PFSK-1 (cell line): ENCODE measurements at regions not wholly inside any gene's neighbourhood (a gene's known extent, or its start where the extent isn't known, plus 50 kb on each side); places are given as distances from the start of the nearest gene placed in this dataset.

Source experiments
- TAF1 ChIP-seq: IDR thresholded peaks from 2 replicates; pipeline ENCODE4 v1.6.1; 2012; ENCODE audit warnings: low read length, control low read depth, borderline replicate concordance; ENCODE audit not compliant: insufficient read depth
- TF ChIP-seq, protein P1 (sequence below), 2 experiments: IDR thresholded peaks; 2 replicates each; pipeline versions ENCODE4 v1.6.1 to v1.8.0; 2011 to 2012; ENCODE audit warnings: low read depth in 2 of 2, low read length in 2 of 2, control low read depth in 1 of 2, inconsistent platforms in 1 of 2, mild to moderate bottlenecking in 1 of 2, moderate library complexity in 1 of 2; ENCODE audit not compliant: insufficient read depth in 1 of 2

DNA sequence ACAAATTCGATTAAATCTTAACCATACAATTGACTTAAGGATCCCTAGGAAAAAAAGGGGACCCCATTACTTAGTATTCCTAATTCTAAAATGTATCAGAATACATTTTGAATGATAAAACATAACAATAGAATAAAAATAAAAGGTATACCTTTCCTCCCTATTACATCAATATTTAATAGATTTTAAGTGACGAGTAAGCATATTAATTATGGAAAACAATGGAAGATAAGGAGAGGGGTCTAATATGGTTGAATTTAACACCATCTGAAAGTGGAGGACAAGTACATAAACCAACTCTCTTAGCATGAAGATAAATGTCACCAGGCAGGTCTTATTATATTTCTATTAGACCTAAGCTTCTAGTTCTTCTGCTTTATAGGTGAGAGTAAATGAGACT, 232.1 kb downstream of the HAO1 start:
- TF ChIP-seq TAF1 = no peak
- TF ChIP-seq, protein P1, sequence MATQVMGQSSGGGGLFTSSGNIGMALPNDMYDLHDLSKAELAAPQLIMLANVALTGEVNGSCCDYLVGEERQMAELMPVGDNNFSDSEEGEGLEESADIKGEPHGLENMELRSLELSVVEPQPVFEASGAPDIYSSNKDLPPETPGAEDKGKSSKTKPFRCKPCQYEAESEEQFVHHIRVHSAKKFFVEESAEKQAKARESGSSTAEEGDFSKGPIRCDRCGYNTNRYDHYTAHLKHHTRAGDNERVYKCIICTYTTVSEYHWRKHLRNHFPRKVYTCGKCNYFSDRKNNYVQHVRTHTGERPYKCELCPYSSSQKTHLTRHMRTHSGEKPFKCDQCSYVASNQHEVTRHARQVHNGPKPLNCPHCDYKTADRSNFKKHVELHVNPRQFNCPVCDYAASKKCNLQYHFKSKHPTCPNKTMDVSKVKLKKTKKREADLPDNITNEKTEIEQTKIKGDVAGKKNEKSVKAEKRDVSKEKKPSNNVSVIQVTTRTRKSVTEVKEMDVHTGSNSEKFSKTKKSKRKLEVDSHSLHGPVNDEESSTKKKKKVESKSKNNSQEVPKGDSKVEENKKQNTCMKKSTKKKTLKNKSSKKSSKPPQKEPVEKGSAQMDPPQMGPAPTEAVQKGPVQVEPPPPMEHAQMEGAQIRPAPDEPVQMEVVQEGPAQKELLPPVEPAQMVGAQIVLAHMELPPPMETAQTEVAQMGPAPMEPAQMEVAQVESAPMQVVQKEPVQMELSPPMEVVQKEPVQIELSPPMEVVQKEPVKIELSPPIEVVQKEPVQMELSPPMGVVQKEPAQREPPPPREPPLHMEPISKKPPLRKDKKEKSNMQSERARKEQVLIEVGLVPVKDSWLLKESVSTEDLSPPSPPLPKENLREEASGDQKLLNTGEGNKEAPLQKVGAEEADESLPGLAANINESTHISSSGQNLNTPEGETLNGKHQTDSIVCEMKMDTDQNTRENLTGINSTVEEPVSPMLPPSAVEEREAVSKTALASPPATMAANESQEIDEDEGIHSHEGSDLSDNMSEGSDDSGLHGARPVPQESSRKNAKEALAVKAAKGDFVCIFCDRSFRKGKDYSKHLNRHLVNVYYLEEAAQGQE (IDR thresholded peaks at IDR 0.05; ENCODE audit: insufficient read depth in 1 of 2, low read depth in 2 of 2, low read length in 2 of 2) = no peak
